Osteoblast (primary cell): ENCODE measurements at regions not wholly inside any gene's neighbourhood (a gene's known extent, or its start where the extent isn't known, plus 50 kb on each side); places are given as distances from the start of the nearest gene placed in this dataset.
A peak's percentile ranks its signal among the peaks of the same experiment; 100 is the strongest.

ENCODE experiments used
- DNase-seq: peaks from one replicate; pipeline ENCODE4 v3.0.0; 2011; ENCODE audit warnings: low spot score, mixed read lengths; ENCODE audit not compliant: insufficient read length; ENCODE audit errors: missing footprints
- H2AFZ ChIP-seq: 2 replicates; pipeline ENCODE4 v1.6.0; 2011; ENCODE audit warnings: mild to moderate bottlenecking, low read length
- H3K27ac ChIP-seq: 2 replicates; pipeline ENCODE4 v1.5.1; 2011; ENCODE audit warnings: mild to moderate bottlenecking, low read depth, low read length, moderate library complexity
- H3K27me3 ChIP-seq: 2 replicates; pipeline ENCODE4 v1.6.0; 2012; ENCODE audit warnings: mild to moderate bottlenecking, control low read depth, inconsistent platforms, low read length, moderate library complexity; ENCODE audit not compliant: insufficient read depth
- H3K36me3 ChIP-seq: 2 replicates; pipeline ENCODE4 v1.5.1; 2011; ENCODE audit warnings: mild to moderate bottlenecking, low read length, control low read depth, moderate library complexity; ENCODE audit not compliant: insufficient read depth
- H3K4me1 ChIP-seq: 2 replicates; pipeline ENCODE4 v1.5.1; 2011; ENCODE audit warnings: mild to moderate bottlenecking, low read length, control low read depth, moderate library complexity; ENCODE audit not compliant: insufficient read depth
- H3K4me2 ChIP-seq: 2 replicates; pipeline ENCODE4 v1.6.0; 2011; ENCODE audit warnings: mild to moderate bottlenecking, low read length; ENCODE audit not compliant: insufficient read depth
- H3K4me3 ChIP-seq: fragments of 200-600 bp; sonication (generic); 3 replicates; pipeline ENCODE4 v1.5.1; 2012; ENCODE audit warnings: mild to moderate bottlenecking, low read length, inconsistent platforms; ENCODE audit not compliant: insufficient read depth
- H3K79me2 ChIP-seq: 2 replicates; pipeline ENCODE4 v1.6.0; 2012; ENCODE audit warnings: mild to moderate bottlenecking, low read length, control low read depth, inconsistent platforms; ENCODE audit not compliant: insufficient read depth
- H3K9me3 ChIP-seq: 2 replicates; pipeline ENCODE4 v1.5.1; 2011; ENCODE audit warnings: low read depth, low read length, control low read depth
- H4K20me1 ChIP-seq: 2 replicates; pipeline ENCODE4 v1.6.0; 2012; ENCODE audit warnings: mild to moderate bottlenecking, low read length, control low read depth; ENCODE audit not compliant: insufficient read depth
- TF ChIP-seq, protein P1 (sequence below): IDR thresholded peaks from 2 replicates; pipeline ENCODE4 v1.5.1; 2011; ENCODE audit warnings: mild to moderate bottlenecking, low read depth, low read length, moderate library complexity; ENCODE audit errors: extremely low read depth

DNA sequence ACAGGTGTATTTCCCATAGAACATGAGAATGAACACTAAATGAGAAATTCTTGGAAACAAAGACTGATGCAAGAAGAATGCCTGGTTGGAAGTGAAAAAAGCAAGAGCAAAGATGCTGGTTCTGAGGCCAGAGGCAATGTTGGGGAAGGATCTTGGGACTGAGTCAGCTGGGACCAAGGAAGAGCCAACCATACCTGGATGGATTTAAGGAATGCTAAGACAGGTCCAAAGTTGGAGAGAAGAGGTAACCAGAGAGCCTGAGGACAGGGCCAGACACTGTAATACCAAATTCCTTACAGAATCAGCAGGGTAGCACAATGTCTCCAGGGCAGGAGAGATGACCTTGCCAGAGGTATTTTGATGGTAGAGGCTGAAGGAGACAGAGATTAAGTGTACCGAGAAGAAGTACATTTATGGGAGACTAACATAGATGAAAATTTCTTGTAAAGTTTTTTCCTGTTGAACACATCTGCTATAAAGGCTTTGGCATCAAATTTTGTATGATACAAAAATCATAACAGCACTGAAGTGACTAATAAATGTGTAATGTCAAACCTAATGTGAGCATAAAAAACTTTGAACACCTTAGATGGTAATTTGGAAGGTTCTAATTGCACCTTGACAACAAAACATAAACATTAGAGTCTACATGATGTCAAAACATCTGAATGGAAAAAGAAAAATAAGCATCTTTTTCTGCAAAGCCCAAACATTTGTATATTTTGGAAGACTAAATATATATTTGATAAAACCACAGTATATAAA is 221.7 kb upstream of the MARCKS start:
- Histone ChIP-seq H3K9me3 (no peaks in the 10 kb centered on the region), H2AFZ (no peak overlapping the region), H3K4me1 (peaks cover 44% of the 10 kb centered on the region), H3K4me2 (no peak overlapping the region), H4K20me1 (no peaks in the 10 kb centered on the region), H3K27ac (peak overlapping the region; percentile 41), H3K4me3 (no peak overlapping the region), H3K79me2 (no peaks in the 10 kb centered on the region), H3K27me3 (no peaks in the 10 kb centered on the region), H3K36me3 (no peaks in the 10 kb centered on the region)
- DNase-seq = no peak
- TF ChIP-seq, protein P1, sequence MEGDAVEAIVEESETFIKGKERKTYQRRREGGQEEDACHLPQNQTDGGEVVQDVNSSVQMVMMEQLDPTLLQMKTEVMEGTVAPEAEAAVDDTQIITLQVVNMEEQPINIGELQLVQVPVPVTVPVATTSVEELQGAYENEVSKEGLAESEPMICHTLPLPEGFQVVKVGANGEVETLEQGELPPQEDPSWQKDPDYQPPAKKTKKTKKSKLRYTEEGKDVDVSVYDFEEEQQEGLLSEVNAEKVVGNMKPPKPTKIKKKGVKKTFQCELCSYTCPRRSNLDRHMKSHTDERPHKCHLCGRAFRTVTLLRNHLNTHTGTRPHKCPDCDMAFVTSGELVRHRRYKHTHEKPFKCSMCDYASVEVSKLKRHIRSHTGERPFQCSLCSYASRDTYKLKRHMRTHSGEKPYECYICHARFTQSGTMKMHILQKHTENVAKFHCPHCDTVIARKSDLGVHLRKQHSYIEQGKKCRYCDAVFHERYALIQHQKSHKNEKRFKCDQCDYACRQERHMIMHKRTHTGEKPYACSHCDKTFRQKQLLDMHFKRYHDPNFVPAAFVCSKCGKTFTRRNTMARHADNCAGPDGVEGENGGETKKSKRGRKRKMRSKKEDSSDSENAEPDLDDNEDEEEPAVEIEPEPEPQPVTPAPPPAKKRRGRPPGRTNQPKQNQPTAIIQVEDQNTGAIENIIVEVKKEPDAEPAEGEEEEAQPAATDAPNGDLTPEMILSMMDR = no peak

DNA sequence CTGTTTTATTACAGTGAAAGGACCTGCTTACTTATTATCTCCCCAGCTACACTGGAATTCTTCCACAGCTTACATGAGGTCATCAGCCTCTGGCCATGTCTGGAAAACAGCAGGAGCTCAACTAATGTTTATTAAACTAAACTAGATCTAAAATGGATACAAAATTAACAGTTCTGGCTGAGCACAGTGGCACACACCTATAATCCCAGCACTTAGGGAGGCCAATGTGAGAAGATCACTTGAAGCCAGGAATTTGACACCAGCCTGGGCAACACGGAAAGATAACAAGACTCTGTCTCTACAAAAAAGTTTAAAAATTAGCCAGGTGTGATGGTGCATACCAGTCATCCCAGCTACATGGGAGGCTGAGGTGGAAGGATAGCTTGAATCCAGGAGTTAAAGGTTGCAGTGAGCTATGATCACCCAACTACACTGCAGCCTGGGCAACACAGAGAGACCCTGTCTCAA is 220.8 kb upstream of the MARCKS start:
- TF ChIP-seq, protein P1 = no peak
- Histone ChIP-seq H3K27me3 (no peaks in the 10 kb centered on the region), H4K20me1 (no peaks in the 10 kb centered on the region), H2AFZ (no peak overlapping the region), H3K36me3 (no peaks in the 10 kb centered on the region), H3K27ac (no peak overlapping the region), H3K79me2 (no peaks in the 10 kb centered on the region), H3K4me1 (peaks cover 34% of the 10 kb centered on the region), H3K9me3 (no peaks in the 10 kb centered on the region), H3K4me2 (no peak overlapping the region), H3K4me3 (no peak overlapping the region)
- DNase-seq = no peak

DNA sequence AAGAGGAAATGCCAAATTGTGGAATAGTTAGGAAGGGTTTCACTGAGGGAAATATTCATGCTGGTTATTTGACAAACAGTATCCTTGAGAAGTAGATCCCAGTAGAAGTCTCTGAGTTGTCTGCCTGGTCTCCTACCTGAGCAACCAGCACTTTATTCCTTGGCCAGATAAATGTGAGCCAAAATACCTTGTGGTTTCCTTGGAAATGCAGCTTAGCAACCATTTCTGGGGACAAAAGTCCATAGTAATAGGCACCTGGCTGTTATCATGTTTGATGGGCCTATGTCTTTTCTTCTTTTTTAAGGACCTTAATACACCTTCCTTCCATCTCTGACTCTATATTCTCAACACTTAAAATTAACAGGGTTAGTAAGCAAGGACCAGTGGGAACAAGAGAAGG is 217.1 kb upstream of the MARCKS start:
- no peaks in the 10 kb centered on the region for H4K20me1 ChIP-seq
- no peaks in the 10 kb centered on the region for H3K9me3 ChIP-seq
- no peaks in the 10 kb centered on the region for H3K36me3 ChIP-seq
- peaks cover 17% of the 10 kb centered on the region for H3K4me1 ChIP-seq
- no peak overlapping the region for H3K4me2 ChIP-seq
- no peaks in the 10 kb centered on the region for H3K27me3 ChIP-seq
- H3K27ac ChIP-seq = no peak overlapping the region
- no peak for DNase-seq
- H2AFZ ChIP-seq = no peak overlapping the region
- no peak overlapping the region for H3K4me3 ChIP-seq
- H3K79me2 ChIP-seq = no peaks in the 10 kb centered on the region
- TF ChIP-seq, protein P1 = no peak

DNA sequence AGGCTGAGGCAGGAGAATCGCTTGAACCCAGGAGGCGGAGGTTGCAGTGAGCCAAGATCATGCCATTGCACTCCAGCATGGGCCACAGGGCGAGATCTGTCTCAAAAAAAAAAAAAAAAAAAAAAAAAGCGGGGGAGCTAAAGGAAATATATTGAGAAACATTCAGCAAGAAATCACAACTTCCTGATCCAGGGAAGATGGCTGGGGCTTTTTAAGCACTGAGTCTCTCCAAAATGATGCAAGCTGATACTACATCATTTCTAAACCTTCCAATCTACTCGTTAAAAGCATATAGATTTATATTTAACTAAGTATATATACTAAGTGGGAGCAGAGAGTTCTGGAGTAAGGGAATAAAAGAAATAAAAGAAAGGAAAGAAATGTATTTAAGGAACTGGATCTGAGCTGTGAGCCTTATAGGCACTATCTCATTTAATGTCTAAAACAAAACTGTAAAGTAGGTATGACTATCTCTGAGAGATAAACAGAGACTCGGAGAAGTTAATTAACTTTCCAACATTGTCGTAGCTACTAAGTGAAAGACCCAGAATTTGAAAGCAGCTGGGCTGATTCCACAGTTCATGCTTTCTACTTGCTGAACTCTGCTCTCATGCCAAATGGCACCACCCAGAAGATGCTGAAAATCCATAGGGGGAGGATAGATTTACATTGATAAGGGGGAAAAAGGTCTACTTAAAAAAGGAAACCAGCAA is 215.0 kb upstream of the MARCKS start:
- peak; percentile 17 for DNase-seq
- H3K4me3 ChIP-seq = no peak overlapping the region
- H3K27ac ChIP-seq = no peak overlapping the region
- no peaks in the 10 kb centered on the region for H3K36me3 ChIP-seq
- H3K4me1 ChIP-seq = peaks cover 19% of the 10 kb centered on the region
- no peaks in the 10 kb centered on the region for H3K27me3 ChIP-seq
- no peaks in the 10 kb centered on the region for H4K20me1 ChIP-seq
- no peaks in the 10 kb centered on the region for H3K79me2 ChIP-seq
- H3K4me2 ChIP-seq = no peak overlapping the region
- TF ChIP-seq, protein P1 = no peak
- H3K9me3 ChIP-seq = no peaks in the 10 kb centered on the region
- H2AFZ ChIP-seq = no peak overlapping the region
